ENCODE measurements at regions not wholly inside any gene's neighbourhood (a gene's known extent, or its start where the extent isn't known, plus 50 kb on each side); places are given as distances from the start of the nearest gene placed in this dataset.

GRCh38 chr20:24059174-24059573, 70.6 kb upstream of the GGTLC1 start:
- POLR2A ChIA-PET: no interaction called here
- DNase-seq (no peak), ATAC-seq (replicated peaks in 1 of 4) (no peak)
- H3K4me1 Mint-ChIP-seq: no peaks in the 10 kb centered on the region
- Histone ChIP-seq H3K36me3 (ENCODE audit: control insufficient read depth in 2 of 2, extremely low read depth in 1 of 2, insufficient read depth in 1 of 2, low read length in 1 of 2) (no peaks in the 10 kb centered on the region), H3K9me3 (no peaks in the 10 kb centered on the region), H3K27ac (ENCODE audit: low read length) (no peak overlapping the region), H3K4me1 (ENCODE audit: control insufficient read depth in 1 of 2, extremely low read depth in 1 of 2, insufficient read depth in 2 of 2, low read length in 2 of 2) (no peaks in the 10 kb centered on the region), H3K4me3 (ENCODE audit: control insufficient read depth in 1 of 2, extremely low read depth in 1 of 2, low read length in 1 of 2) (no peak overlapping the region), H3K27me3 (replicated peaks in 1 of 2; ENCODE audit: control insufficient read depth in 2 of 2, extremely low read depth in 1 of 2, insufficient read depth in 2 of 2, low read length in 1 of 2) (no peaks in the 10 kb centered on the region)
- CTCF ChIA-PET: no interaction called here
- no peaks in the 10 kb centered on the region for H3K9me3 Mint-ChIP-seq
- H3K36me3 Mint-ChIP-seq: no peaks in the 10 kb centered on the region
- no peak overlapping the region for H3K27ac Mint-ChIP-seq
- H3K4me3 Mint-ChIP-seq: no peak overlapping the region
- H3K27me3 Mint-ChIP-seq: no peaks in the 10 kb centered on the region
- 80% methylated on average over 1 of the region's 5 CpGs for WGBS (ENCODE audit: insufficient coverage)

DNA sequence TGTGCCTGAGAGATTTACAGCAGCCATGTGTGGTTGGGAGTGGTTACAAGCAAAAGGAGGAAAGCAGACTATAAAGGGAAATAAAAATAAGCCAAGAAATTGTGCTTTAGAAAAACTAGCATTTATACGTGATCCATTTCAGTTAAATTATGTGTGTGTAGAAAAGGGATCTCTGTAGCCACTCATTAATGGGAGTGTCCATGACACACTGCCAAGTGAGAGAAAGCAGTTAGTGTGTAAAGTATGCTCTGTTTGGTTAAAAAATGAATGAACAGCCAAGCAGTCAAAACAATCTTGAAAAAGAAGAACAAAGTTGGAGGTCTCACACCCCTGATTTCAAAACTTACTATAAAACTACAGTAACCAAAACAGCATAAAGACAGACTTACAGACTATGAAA, 67.9 kb upstream of the GGTLC1 start:
- Mint-ChIP-seq H3K27ac (no peak overlapping the region), H3K27me3 (no peaks in the 10 kb centered on the region), H3K4me1 (peaks cover 0 to 14% (median 6%) of the 10 kb centered on the region in 3 donors), H3K36me3 (no peaks in the 10 kb centered on the region), H3K4me3 (no peak overlapping the region), H3K9me3 (no peaks in the 10 kb centered on the region)
- ATAC-seq (replicated peaks in 1 of 4) (no peak), DNase-seq (no peak)
- Histone ChIP-seq H3K9me3 (no peaks in the 10 kb centered on the region), H3K4me1 (ENCODE audit: control insufficient read depth in 1 of 2, extremely low read depth in 1 of 2, insufficient read depth in 2 of 2, low read length in 2 of 2) (peaks cover 3 to 18% of the 10 kb centered on the region in 2 experiments), H3K27ac (ENCODE audit: low read length) (no peak overlapping the region), H3K36me3 (ENCODE audit: control insufficient read depth in 2 of 2, extremely low read depth in 1 of 2, insufficient read depth in 1 of 2, low read length in 1 of 2) (no peaks in the 10 kb centered on the region), H3K4me3 (ENCODE audit: control insufficient read depth in 1 of 2, extremely low read depth in 1 of 2, low read length in 1 of 2) (no peak overlapping the region), H3K27me3 (replicated peaks in 1 of 2; ENCODE audit: control insufficient read depth in 2 of 2, extremely low read depth in 1 of 2, insufficient read depth in 2 of 2, low read length in 1 of 2) (peaks cover 0 to 3% of the 10 kb centered on the region in 2 experiments)
- WGBS (ENCODE audit: insufficient coverage): no CpG with 5 or more reads among the region's 1 CpG
- ChIA-PET CTCF (no interaction called here), POLR2A (no interaction called here)

GRCh38 chr20:24052599-24053275, 64.2 kb upstream of the GGTLC1 start:
- Histone ChIP-seq H3K36me3 (ENCODE audit: control insufficient read depth in 2 of 2, extremely low read depth in 1 of 2, insufficient read depth in 1 of 2, low read length in 1 of 2) (no peaks in the 10 kb centered on the region), H3K27ac (ENCODE audit: low read length) (no peak overlapping the region), H3K4me3 (ENCODE audit: control insufficient read depth in 1 of 2, extremely low read depth in 1 of 2, low read length in 1 of 2) (no peak overlapping the region), H3K9me3 (no peaks in the 10 kb centered on the region), H3K4me1 (ENCODE audit: control insufficient read depth in 1 of 2, extremely low read depth in 1 of 2, insufficient read depth in 2 of 2, low read length in 2 of 2) (peaks cover 17 to 37% of the 10 kb centered on the region in 2 experiments), H3K27me3 (replicated peaks in 1 of 2; ENCODE audit: control insufficient read depth in 2 of 2, extremely low read depth in 1 of 2, insufficient read depth in 2 of 2, low read length in 1 of 2) (peaks cover 0 to 3% of the 10 kb centered on the region in 2 experiments)
- ChIA-PET POLR2A (no interaction called here), CTCF (interaction anchor here in 1 of 2 donors (0.6 kb wide), 1 partner anchor 41 kb away, joined by 4 read pairs; no protein-coding TSS in a partner anchor)
- WGBS (ENCODE audit: insufficient coverage): 96% methylated on average over 13 of the region's 23 CpGs
- Mint-ChIP-seq H3K27me3 (no peaks in the 10 kb centered on the region), H3K4me3 (no peak overlapping the region), H3K9me3 (no peaks in the 10 kb centered on the region), H3K27ac (peak overlapping the region; percentile 72 to 87), H3K36me3 (no peaks in the 10 kb centered on the region), H3K4me1 (peaks cover 25 to 48% (median 38%) of the 10 kb centered on the region in 3 donors)
- ATAC-seq (replicated peaks in 1 of 4) (no peak), DNase-seq (no peak)

DNA sequence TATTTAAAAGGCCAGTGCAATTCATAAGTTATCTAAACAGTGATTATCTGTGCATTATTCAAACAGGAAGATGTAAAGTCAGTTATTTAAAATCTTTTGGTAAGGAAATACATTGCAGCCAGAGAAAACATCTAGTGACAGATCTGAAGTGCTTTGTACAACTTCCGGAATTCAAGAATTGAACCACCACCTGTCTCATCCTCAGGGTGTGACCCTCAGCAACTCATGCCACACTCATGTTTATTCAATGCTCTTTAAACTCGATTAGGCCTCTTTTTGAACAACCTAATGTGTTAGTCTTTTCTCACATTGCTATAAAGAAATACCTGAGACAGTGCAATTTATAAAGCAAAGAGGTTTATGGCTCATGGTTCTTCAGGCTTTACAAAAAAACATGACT, 62.6 kb upstream of the GGTLC1 start:
- WGBS (ENCODE audit: insufficient coverage): 50% methylated on average over 1 of the region's 2 CpGs

GRCh38 chr20:24050119-24050518, 61.5 kb upstream of the GGTLC1 start:
- no peak overlapping the region for H3K27ac ChIP-seq (ENCODE audit: low read length)
- H3K4me3 Mint-ChIP-seq: peak overlapping the region in 1 of 3 donors; percentile 3
- CTCF ChIA-PET: no interaction called here
- peaks cover 0 to 3% of the 10 kb centered on the region in 2 experiments for H3K27me3 ChIP-seq (replicated peaks in 1 of 2; ENCODE audit: control insufficient read depth in 2 of 2, extremely low read depth in 1 of 2, insufficient read depth in 2 of 2, low read length in 1 of 2)
- H3K9me3 Mint-ChIP-seq: no peaks in the 10 kb centered on the region
- no peaks in the 10 kb centered on the region for H3K36me3 Mint-ChIP-seq
- no peaks in the 10 kb centered on the region for H3K27me3 Mint-ChIP-seq
- peak overlapping the region; percentile 58 to 87 for H3K27ac Mint-ChIP-seq
- H3K4me3 ChIP-seq (ENCODE audit: control insufficient read depth in 1 of 2, extremely low read depth in 1 of 2, low read length in 1 of 2): no peak overlapping the region
- H3K9me3 ChIP-seq: no peaks in the 10 kb centered on the region
- DNase-seq (no peak), ATAC-seq (replicated peaks in 1 of 4) (no peak)
- POLR2A ChIA-PET: no interaction called here
- WGBS (ENCODE audit: insufficient coverage): 100% methylated on average over 1 of the region's 3 CpGs
- H3K4me1 ChIP-seq (ENCODE audit: control insufficient read depth in 1 of 2, extremely low read depth in 1 of 2, insufficient read depth in 2 of 2, low read length in 2 of 2): peaks cover 37 to 52% of the 10 kb centered on the region in 2 experiments
- H3K36me3 ChIP-seq (ENCODE audit: control insufficient read depth in 2 of 2, extremely low read depth in 1 of 2, insufficient read depth in 1 of 2, low read length in 1 of 2): no peaks in the 10 kb centered on the region
- H3K4me1 Mint-ChIP-seq: peaks cover 51 to 71% (median 56%) of the 10 kb centered on the region in 3 donors

More for the DNA sequence above, 62.6 kb upstream of the GGTLC1 start:
- H3K36me3 ChIP-seq (ENCODE audit: control insufficient read depth in 2 of 2, extremely low read depth in 1 of 2, insufficient read depth in 1 of 2, low read length in 1 of 2): no peaks in the 10 kb centered on the region
- peak; percentile 52 to 87 (median 66) for ATAC-seq (replicated peaks in 1 of 4)
- Mint-ChIP-seq H3K4me3 (peak overlapping the region in 1 of 3 donors; percentile 3), H3K27me3 (no peaks in the 10 kb centered on the region), H3K36me3 (no peaks in the 10 kb centered on the region), H3K4me1 (peaks cover 41 to 60% (median 46%) of the 10 kb centered on the region in 3 donors), H3K27ac (peak overlapping the region; percentile 87 to 95), H3K9me3 (no peaks in the 10 kb centered on the region)
- H3K4me3 ChIP-seq (ENCODE audit: control insufficient read depth in 1 of 2, extremely low read depth in 1 of 2, low read length in 1 of 2): no peak overlapping the region
- ChIA-PET POLR2A (no interaction called here), CTCF (interaction anchor here in 1 of 2 donors (0.6 kb wide), 1 partner anchor 162 kb away, joined by 4 read pairs; no protein-coding TSS in a partner anchor)
- H3K4me1 ChIP-seq (ENCODE audit: control insufficient read depth in 1 of 2, extremely low read depth in 1 of 2, insufficient read depth in 2 of 2, low read length in 2 of 2): peaks cover 27 to 42% of the 10 kb centered on the region in 2 experiments
- H3K9me3 ChIP-seq: no peaks in the 10 kb centered on the region
- H3K27me3 ChIP-seq (replicated peaks in 1 of 2; ENCODE audit: control insufficient read depth in 2 of 2, extremely low read depth in 1 of 2, insufficient read depth in 2 of 2, low read length in 1 of 2): peaks cover 0 to 3% of the 10 kb centered on the region in 2 experiments
- no peak for DNase-seq
- H3K27ac ChIP-seq (ENCODE audit: low read length): peak overlapping the region; percentile 8

DNA sequence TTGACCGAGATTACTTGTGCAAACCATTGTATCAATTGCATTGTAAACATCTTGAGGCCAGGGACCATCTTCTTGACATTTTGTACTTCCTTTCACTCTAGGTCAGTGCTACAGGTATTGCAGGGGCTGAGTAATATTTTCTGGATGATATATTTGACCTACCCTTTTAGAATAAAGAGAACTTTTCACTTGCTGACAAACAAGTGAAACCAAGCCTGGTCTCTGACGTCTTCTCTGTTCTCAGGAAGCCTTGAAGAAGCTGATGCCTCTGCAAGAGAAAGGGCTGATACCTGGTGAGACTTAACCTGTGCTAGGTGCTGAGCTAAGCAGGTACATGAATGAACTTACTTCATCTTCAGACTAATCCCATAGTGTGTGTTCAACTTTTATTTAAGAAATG, 60.5 kb upstream of the GGTLC1 start:
- DNase-seq (no peak), ATAC-seq (replicated peaks in 1 of 4) (peak in 1 of 4 experiments; percentile 44)
- no peaks in the 10 kb centered on the region for H3K27me3 Mint-ChIP-seq
- no peaks in the 10 kb centered on the region for H3K9me3 Mint-ChIP-seq
- H3K27ac Mint-ChIP-seq: peak overlapping the region; percentile 58 to 78
- H3K4me3 Mint-ChIP-seq: peak overlapping the region in 1 of 3 donors; percentile 7
- no peak overlapping the region for H3K4me3 ChIP-seq (ENCODE audit: control insufficient read depth in 1 of 2, extremely low read depth in 1 of 2, low read length in 1 of 2)
- 100% methylated on average over 2 of the region's 2 CpGs for WGBS (ENCODE audit: insufficient coverage)
- H3K36me3 ChIP-seq (ENCODE audit: control insufficient read depth in 2 of 2, extremely low read depth in 1 of 2, insufficient read depth in 1 of 2, low read length in 1 of 2): no peaks in the 10 kb centered on the region
- ChIA-PET POLR2A (no interaction called here), CTCF (no interaction called here)
- H3K27ac ChIP-seq (ENCODE audit: low read length): no peak overlapping the region
- H3K9me3 ChIP-seq: no peaks in the 10 kb centered on the region
- H3K36me3 Mint-ChIP-seq: no peaks in the 10 kb centered on the region
- peaks cover 0 to 3% of the 10 kb centered on the region in 2 experiments for H3K27me3 ChIP-seq (replicated peaks in 1 of 2; ENCODE audit: control insufficient read depth in 2 of 2, extremely low read depth in 1 of 2, insufficient read depth in 2 of 2, low read length in 1 of 2)
- peaks cover 46 to 53% of the 10 kb centered on the region in 2 experiments for H3K4me1 ChIP-seq (ENCODE audit: control insufficient read depth in 1 of 2, extremely low read depth in 1 of 2, insufficient read depth in 2 of 2, low read length in 2 of 2)
- H3K4me1 Mint-ChIP-seq: peaks cover 59 to 78% (median 63%) of the 10 kb centered on the region in 3 donors
